ENCODE measurements at regions not wholly inside any gene's neighbourhood (a gene's known extent, or its start where the extent isn't known, plus 50 kb on each side); places are given as distances from the start of the nearest gene placed in this dataset.

- H4K20me1 ChIP-seq (ENCODE audit: control insufficient read depth, insufficient read depth, low read depth, low read length) = no peaks in the 10 kb centered on the region
- no peaks in the 10 kb centered on the region for H3K36me3 ChIP-seq (ENCODE audit: control insufficient read depth, low read length)
- no peak overlapping the region for H3K27ac ChIP-seq (ENCODE audit: low read depth, low read length)
- H3K4me2 ChIP-seq (ENCODE audit: low read length) = no peak overlapping the region
- no peak for TF ChIP-seq EZH2phosphoT487 (IDR thresholded peaks at IDR 0.05; ENCODE audit: borderline replicate concordance, low read length)
- TF ChIP-seq, protein P1, sequence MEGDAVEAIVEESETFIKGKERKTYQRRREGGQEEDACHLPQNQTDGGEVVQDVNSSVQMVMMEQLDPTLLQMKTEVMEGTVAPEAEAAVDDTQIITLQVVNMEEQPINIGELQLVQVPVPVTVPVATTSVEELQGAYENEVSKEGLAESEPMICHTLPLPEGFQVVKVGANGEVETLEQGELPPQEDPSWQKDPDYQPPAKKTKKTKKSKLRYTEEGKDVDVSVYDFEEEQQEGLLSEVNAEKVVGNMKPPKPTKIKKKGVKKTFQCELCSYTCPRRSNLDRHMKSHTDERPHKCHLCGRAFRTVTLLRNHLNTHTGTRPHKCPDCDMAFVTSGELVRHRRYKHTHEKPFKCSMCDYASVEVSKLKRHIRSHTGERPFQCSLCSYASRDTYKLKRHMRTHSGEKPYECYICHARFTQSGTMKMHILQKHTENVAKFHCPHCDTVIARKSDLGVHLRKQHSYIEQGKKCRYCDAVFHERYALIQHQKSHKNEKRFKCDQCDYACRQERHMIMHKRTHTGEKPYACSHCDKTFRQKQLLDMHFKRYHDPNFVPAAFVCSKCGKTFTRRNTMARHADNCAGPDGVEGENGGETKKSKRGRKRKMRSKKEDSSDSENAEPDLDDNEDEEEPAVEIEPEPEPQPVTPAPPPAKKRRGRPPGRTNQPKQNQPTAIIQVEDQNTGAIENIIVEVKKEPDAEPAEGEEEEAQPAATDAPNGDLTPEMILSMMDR (IDR thresholded peaks at IDR 0.05; ENCODE audit: low read depth, low read length, poor library complexity, severe bottlenecking) = no peak
- H3K79me2 ChIP-seq (ENCODE audit: control insufficient read depth, low read length) = no peaks in the 10 kb centered on the region
- no peaks in the 10 kb centered on the region for H3K4me1 ChIP-seq (ENCODE audit: control insufficient read depth, low read length)
- no peaks in the 10 kb centered on the region for H3K27me3 ChIP-seq (ENCODE audit: control insufficient read depth, low read length)
- no peaks in the 10 kb centered on the region for H3K9me2 ChIP-seq (replicated peaks; ENCODE audit: control insufficient read depth, low read length)
- no peak overlapping the region for H3K4me3 ChIP-seq (ENCODE audit: low read length)
- no peaks in the 10 kb centered on the region for H3F3A ChIP-seq (ENCODE audit: control insufficient read depth, insufficient read depth)
- no peaks in the 10 kb centered on the region for H3K9me3 ChIP-seq (ENCODE audit: control insufficient read depth, insufficient read depth, low read length)
Observed at GRCh38 chr2:51465326-51465725, 433.4 kb upstream of the NRXN1 start.

DNA sequence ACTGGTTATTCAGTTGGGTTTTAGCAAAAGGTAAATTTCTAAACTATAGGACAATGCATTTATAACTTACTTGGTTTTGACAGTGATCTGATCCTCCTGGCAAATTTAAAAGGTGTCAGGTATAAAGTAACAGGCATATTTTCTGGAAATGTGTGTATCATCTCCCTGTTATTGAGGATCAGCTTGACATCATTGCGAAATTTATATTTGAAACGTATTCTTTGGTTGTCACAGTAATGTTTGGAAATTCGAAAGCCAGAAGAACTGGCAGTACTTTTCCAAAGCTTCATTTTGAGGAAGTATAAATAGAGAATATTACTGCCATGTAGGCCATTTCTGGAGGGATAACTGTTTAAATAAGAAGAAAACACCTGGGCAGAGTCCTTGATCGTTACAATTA is 422.2 kb upstream of the NRXN1 start:
- no peak for TF ChIP-seq EZH2phosphoT487 (IDR thresholded peaks at IDR 0.05; ENCODE audit: borderline replicate concordance, low read length)
- TF ChIP-seq, protein P1 (IDR thresholded peaks at IDR 0.05; ENCODE audit: low read depth, low read length, poor library complexity, severe bottlenecking) = no peak
- no peaks in the 10 kb centered on the region for H3K36me3 ChIP-seq (ENCODE audit: control insufficient read depth, low read length)

GRCh38 chr2:51448911-51449310 is 417.0 kb upstream of the NRXN1 start:
- peaks cover 4% of the 10 kb centered on the region; the same call in 1 of the 2 replicates for H3K9me3 ChIP-seq (ENCODE audit: control insufficient read depth, insufficient read depth, low read length)
- no peaks in the 10 kb centered on the region for H3K27me3 ChIP-seq (ENCODE audit: control insufficient read depth, low read length)
- no peaks in the 10 kb centered on the region for H4K20me1 ChIP-seq (ENCODE audit: control insufficient read depth, insufficient read depth, low read depth, low read length)
- H3K9me2 ChIP-seq (replicated peaks; ENCODE audit: control insufficient read depth, low read length) = no peaks in the 10 kb centered on the region
- H3K27ac ChIP-seq (ENCODE audit: low read depth, low read length) = no peak overlapping the region
- H3K36me3 ChIP-seq (ENCODE audit: control insufficient read depth, low read length) = no peaks in the 10 kb centered on the region
- H3F3A ChIP-seq (ENCODE audit: control insufficient read depth, insufficient read depth) = no peaks in the 10 kb centered on the region
- H3K4me3 ChIP-seq (ENCODE audit: low read length) = no peak overlapping the region
- TF ChIP-seq, protein P1 (IDR thresholded peaks at IDR 0.05; ENCODE audit: low read depth, low read length, poor library complexity, severe bottlenecking) = no peak
- no peak for TF ChIP-seq EZH2phosphoT487 (IDR thresholded peaks at IDR 0.05; ENCODE audit: borderline replicate concordance, low read length)
- H3K79me2 ChIP-seq (ENCODE audit: control insufficient read depth, low read length) = no peaks in the 10 kb centered on the region
- H3K4me1 ChIP-seq (ENCODE audit: control insufficient read depth, low read length) = no peaks in the 10 kb centered on the region
- no peak overlapping the region for H3K4me2 ChIP-seq (ENCODE audit: low read length)

More for the DNA sequence above, 422.2 kb upstream of the NRXN1 start:
- Histone ChIP-seq H3F3A (ENCODE audit: control insufficient read depth, insufficient read depth) (no peaks in the 10 kb centered on the region), H4K20me1 (ENCODE audit: control insufficient read depth, insufficient read depth, low read depth, low read length) (no peaks in the 10 kb centered on the region), H3K4me3 (ENCODE audit: low read length) (no peak overlapping the region), H3K27me3 (ENCODE audit: control insufficient read depth, low read length) (no peaks in the 10 kb centered on the region), H3K9me2 (replicated peaks; ENCODE audit: control insufficient read depth, low read length) (no peaks in the 10 kb centered on the region), H3K79me2 (ENCODE audit: control insufficient read depth, low read length) (no peaks in the 10 kb centered on the region), H3K4me2 (ENCODE audit: low read length) (no peak overlapping the region), H3K9me3 (ENCODE audit: control insufficient read depth, insufficient read depth, low read length) (peaks cover 4% of the 10 kb centered on the region; the same call in 1 of the 2 replicates), H3K27ac (ENCODE audit: low read depth, low read length) (no peak overlapping the region), H3K4me1 (ENCODE audit: control insufficient read depth, low read length) (no peaks in the 10 kb centered on the region)

Measured in DOHH2 (cell line).